Testis (tissue), 2 donors: ENCODE measurements at regions not wholly inside any gene's neighbourhood (a gene's known extent, or its start where the extent isn't known, plus 50 kb on each side); places are given as distances from the start of the nearest gene placed in this dataset.

Experiments used
- DNase-seq: peaks from one replicate; pipeline ENCODE4 v3.0.0-alpha.2; 2019
- H3K27ac ChIP-seq, 2 donors: fragments of 200-600 bp; sonication (generic); one replicate each; pipeline ENCODE4 v1.5.1; 2019
- H3K27me3 ChIP-seq: fragments of 200-600 bp; sonication (generic); one replicate; pipeline ENCODE4 v1.5.1; 2019
- H3K36me3 ChIP-seq: fragments of 200-600 bp; sonication (generic); one replicate; pipeline ENCODE4 v1.5.1; 2017; ENCODE audit warnings: low read depth; ENCODE audit errors: missing control alignments
- H3K4me1 ChIP-seq: fragments of 200-600 bp; sonication (generic); one replicate; pipeline ENCODE4 v1.5.1; 2019
- H3K4me3 ChIP-seq, 2 donors: fragments of 200-600 bp; sonication (generic); one replicate each; pipeline ENCODE4 v1.5.1; 2017 to 2019
- H3K9me3 ChIP-seq: fragments of 200-600 bp; sonication (generic); one replicate; pipeline ENCODE4 v1.5.1; 2017
- CTCF ChIP-seq, 3 experiments: fragments of 450-650 bp in 2 of 3; fragments of 200-600 bp in 1 of 3; sonication (generic) in 1 of 3; IDR thresholded peaks; one replicate each; pipeline ENCODE4 v1.5.1; 2016 to 2019; ENCODE audit warnings: antibody characterized with exemption in 3 of 3, mild to moderate bottlenecking in 2 of 3, moderate library complexity in 1 of 3
- POLR2A ChIP-seq: fragments of 450-650 bp; IDR thresholded peaks from one replicate; pipeline ENCODE4 v1.6.1; 2017; ENCODE audit warnings: antibody characterized with exemption, mild to moderate bottlenecking, moderate library complexity
- WGBS, 2 donors: methylation state at CpG; one replicate each; pipeline ENCODE4 v1.1.5; 2018; 5-methylcytosine and 5-hydroxymethylcytosine counted together
- intact Hi-C: fragments of 100-400 bp; cut with DNase I; formaldehyde crosslinking; loops from one replicate; pipeline ENCODE4 v1.15.1; 2023; ENCODE audit warnings: low total_unique reads

GRCh38 chr5:96483878-96484277, 50.8 kb upstream of the PCSK1 start:
- Histone ChIP-seq H3K4me1 (no peaks in the 10 kb centered on the region), H3K27ac (no peak overlapping the region), H3K4me3 (no peak overlapping the region), H3K36me3 (no peaks in the 10 kb centered on the region), H3K9me3 (no peaks in the 10 kb centered on the region), H3K27me3 (no peaks in the 10 kb centered on the region)
- no peak for TF ChIP-seq POLR2A
- no peak for TF ChIP-seq CTCF (IDR thresholded peaks at IDR 0.05)
- intact Hi-C loops: no loop called here
- DNase-seq: no peak
- WGBS, 2 donors: 47 to 55% methylated on average over 2 of the region's 2 CpGs

- intact Hi-C loops: no loop called here
- DNase-seq: no peak
- no peaks in the 10 kb centered on the region for H3K9me3 ChIP-seq
- no peaks in the 10 kb centered on the region for H3K27me3 ChIP-seq
- no peaks in the 10 kb centered on the region for H3K4me1 ChIP-seq
- TF ChIP-seq POLR2A (no peak), CTCF (IDR thresholded peaks at IDR 0.05) (no peak)
- no peaks in the 10 kb centered on the region for H3K36me3 ChIP-seq
- H3K4me3 ChIP-seq: no peak overlapping the region
- no peak overlapping the region for H3K27ac ChIP-seq
- 54 to 55% methylated on average over 1 of the region's 1 CpG for WGBS, 2 donors
Measured at GRCh38 chr5:96487859-96488258, 54.8 kb upstream of the PCSK1 start.

GRCh38 chr5:96489532-96489931, 56.5 kb upstream of the PCSK1 start:
- DNase-seq: no peak
- TF ChIP-seq POLR2A (no peak), CTCF (IDR thresholded peaks at IDR 0.05) (no peak)
- WGBS, 2 donors: 65 to 66% methylated on average over 2 of the region's 2 CpGs
- no peaks in the 10 kb centered on the region for H3K4me1 ChIP-seq
- no peaks in the 10 kb centered on the region for H3K27me3 ChIP-seq
- H3K9me3 ChIP-seq: no peaks in the 10 kb centered on the region
- H3K27ac ChIP-seq: no peak overlapping the region
- H3K4me3 ChIP-seq: no peak overlapping the region
- intact Hi-C loops: no loop called here
- H3K36me3 ChIP-seq: no peaks in the 10 kb centered on the region

- intact Hi-C loops: no loop called here
- WGBS, 2 donors: 65 to 67% methylated on average over 6 of the region's 6 CpGs
- DNase-seq: no peak
Measured at GRCh38 chr5:96492459-96493047, 59.5 kb upstream of the PCSK1 start.

More at GRCh38 chr5:96492459-96493047, 59.5 kb upstream of the PCSK1 start:
- Histone ChIP-seq H3K36me3 (no peaks in the 10 kb centered on the region), H3K4me1 (no peaks in the 10 kb centered on the region), H3K27me3 (no peaks in the 10 kb centered on the region), H3K9me3 (no peaks in the 10 kb centered on the region), H3K27ac (no peak overlapping the region), H3K4me3 (no peak overlapping the region)
- TF ChIP-seq CTCF (IDR thresholded peaks at IDR 0.05) (no peak), POLR2A (no peak)
